ENCODE measurements at regions not wholly inside any gene's neighbourhood (a gene's known extent, or its start where the extent isn't known, plus 50 kb on each side); places are given as distances from the start of the nearest gene placed in this dataset.

- ChIA-PET POLR2A (no interaction called here), CTCF (no interaction called here)
- Histone ChIP-seq H3K4me3 (ENCODE audit: low read depth, low read length) (no peak overlapping the region), H3K27me3 (replicated peaks; ENCODE audit: control insufficient read depth, insufficient read depth, low read length) (no peaks in the 10 kb centered on the region), H3K4me1 (no peaks in the 10 kb centered on the region), H3K36me3 (ENCODE audit: control insufficient read depth, insufficient read depth, low read length) (no peaks in the 10 kb centered on the region), H3K9me3 (no peaks in the 10 kb centered on the region)
- DNase-seq = no peak
- Mint-ChIP-seq H3K4me3 (ENCODE audit: unreplicated experiment) (no peak overlapping the region), H3K27me3 (ENCODE audit: insufficient read depth, unreplicated experiment) (no peaks in the 10 kb centered on the region), H3K36me3 (ENCODE audit: insufficient read depth, unreplicated experiment) (no peaks in the 10 kb centered on the region), H3K27ac (ENCODE audit: unreplicated experiment) (no peak overlapping the region), H3K9me3 (ENCODE audit: unreplicated experiment) (no peaks in the 10 kb centered on the region), H3K4me1 (ENCODE audit: low read depth, unreplicated experiment) (no peaks in the 10 kb centered on the region)
- intact Hi-C loops (cut with micrococcal nuclease; ENCODE audit: unreplicated experiment) = no loop called here
- TF ChIP-seq CTCF (IDR thresholded peaks at IDR 0.05; ENCODE audit: insufficient read depth in 1 of 2, low read depth in 1 of 2, low read length in 1 of 2, severe bottlenecking in 1 of 2, unreplicated experiment in 1 of 2) = no peak
- no TSS peak for BruUV-seq (replicated peaks)
These were observed 783.3 kb downstream of the ZPLD1 start for GRCh38 chr3:103218146-103218545.

GRCh38 chr3:103218793-103219192, 784.0 kb downstream of the ZPLD1 start:
- TF ChIP-seq CTCF (IDR thresholded peaks at IDR 0.05; ENCODE audit: insufficient read depth in 1 of 2, low read depth in 1 of 2, low read length in 1 of 2, severe bottlenecking in 1 of 2, unreplicated experiment in 1 of 2) = no peak
- no TSS peak for BruUV-seq (replicated peaks)
- H3K4me1 ChIP-seq = no peaks in the 10 kb centered on the region
- ChIA-PET POLR2A (no interaction called here), CTCF (no interaction called here)
- no peaks in the 10 kb centered on the region for H3K36me3 Mint-ChIP-seq (ENCODE audit: insufficient read depth, unreplicated experiment)
- no peaks in the 10 kb centered on the region for H3K9me3 Mint-ChIP-seq (ENCODE audit: unreplicated experiment)
- H3K4me3 Mint-ChIP-seq (ENCODE audit: unreplicated experiment) = no peak overlapping the region
- no peak overlapping the region for H3K4me3 ChIP-seq (ENCODE audit: low read depth, low read length)
- no peaks in the 10 kb centered on the region for H3K4me1 Mint-ChIP-seq (ENCODE audit: low read depth, unreplicated experiment)
- intact Hi-C loops (cut with micrococcal nuclease; ENCODE audit: unreplicated experiment) = no loop called here
- DNase-seq = no peak
- H3K27ac Mint-ChIP-seq (ENCODE audit: unreplicated experiment) = no peak overlapping the region
- no peaks in the 10 kb centered on the region for H3K36me3 ChIP-seq (ENCODE audit: control insufficient read depth, insufficient read depth, low read length)
- H3K27me3 Mint-ChIP-seq (ENCODE audit: insufficient read depth, unreplicated experiment) = no peaks in the 10 kb centered on the region
- H3K9me3 ChIP-seq = no peaks in the 10 kb centered on the region
- no peaks in the 10 kb centered on the region for H3K27me3 ChIP-seq (replicated peaks; ENCODE audit: control insufficient read depth, insufficient read depth, low read length)

GRCh38 chr3:103227651-103228050, 792.8 kb downstream of the ZPLD1 start:
- no peaks in the 10 kb centered on the region for H3K27me3 Mint-ChIP-seq (ENCODE audit: insufficient read depth, unreplicated experiment)
- no peaks in the 10 kb centered on the region for H3K9me3 Mint-ChIP-seq (ENCODE audit: unreplicated experiment)
- POLR2A ChIA-PET = no interaction called here
- H3K36me3 Mint-ChIP-seq (ENCODE audit: insufficient read depth, unreplicated experiment) = no peaks in the 10 kb centered on the region
- Histone ChIP-seq H3K36me3 (ENCODE audit: control insufficient read depth, insufficient read depth, low read length) (no peaks in the 10 kb centered on the region), H3K9me3 (no peaks in the 10 kb centered on the region), H3K27me3 (replicated peaks; ENCODE audit: control insufficient read depth, insufficient read depth, low read length) (no peaks in the 10 kb centered on the region), H3K4me1 (no peaks in the 10 kb centered on the region), H3K4me3 (ENCODE audit: low read depth, low read length) (no peak overlapping the region)
- no peak for TF ChIP-seq CTCF (IDR thresholded peaks at IDR 0.05; ENCODE audit: insufficient read depth in 1 of 2, low read depth in 1 of 2, low read length in 1 of 2, severe bottlenecking in 1 of 2, unreplicated experiment in 1 of 2)
- no peaks in the 10 kb centered on the region for H3K4me1 Mint-ChIP-seq (ENCODE audit: low read depth, unreplicated experiment)
- intact Hi-C loops (cut with micrococcal nuclease; ENCODE audit: unreplicated experiment) = no loop called here
- no peak overlapping the region for H3K27ac Mint-ChIP-seq (ENCODE audit: unreplicated experiment)
- no peak for DNase-seq
- no peak overlapping the region for H3K4me3 Mint-ChIP-seq (ENCODE audit: unreplicated experiment)
- CTCF ChIA-PET = no interaction called here
- BruUV-seq (replicated peaks) = no TSS peak

Measured in Caco-2 (cell line).